Cerebellar cortex (tissue), 1 donor: ENCODE measurements at regions not wholly inside any gene's neighbourhood (a gene's known extent, or its start where the extent isn't known, plus 50 kb on each side); places are given as distances from the start of the nearest gene placed in this dataset.

Source experiments
- DNase-seq: peaks from one replicate; pipeline ENCODE4 v3.0.0-alpha.2; 2015; ENCODE audit warnings: low spot score

DNA sequence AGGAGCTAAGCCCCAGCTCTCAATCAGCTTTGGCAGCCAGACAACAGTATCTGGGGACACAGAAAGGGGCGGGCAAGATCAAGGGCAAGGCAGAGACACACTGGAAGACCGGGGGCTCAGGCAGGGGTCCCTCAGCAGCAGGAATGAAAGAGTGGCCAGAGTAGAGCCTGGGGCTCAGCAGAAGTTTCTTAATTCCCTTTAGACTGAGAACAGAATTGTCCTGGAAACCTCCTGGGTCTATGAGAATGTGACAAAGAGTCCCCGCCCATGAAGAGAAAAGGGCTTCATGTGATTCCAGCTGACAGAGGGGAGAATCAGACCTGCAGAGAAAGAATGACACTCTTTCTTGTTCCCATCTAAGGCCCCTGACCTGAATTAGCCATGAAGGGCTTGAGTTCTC is 95.2 kb upstream of the CTNNB1 start:
- no peak for DNase-seq

DNA sequence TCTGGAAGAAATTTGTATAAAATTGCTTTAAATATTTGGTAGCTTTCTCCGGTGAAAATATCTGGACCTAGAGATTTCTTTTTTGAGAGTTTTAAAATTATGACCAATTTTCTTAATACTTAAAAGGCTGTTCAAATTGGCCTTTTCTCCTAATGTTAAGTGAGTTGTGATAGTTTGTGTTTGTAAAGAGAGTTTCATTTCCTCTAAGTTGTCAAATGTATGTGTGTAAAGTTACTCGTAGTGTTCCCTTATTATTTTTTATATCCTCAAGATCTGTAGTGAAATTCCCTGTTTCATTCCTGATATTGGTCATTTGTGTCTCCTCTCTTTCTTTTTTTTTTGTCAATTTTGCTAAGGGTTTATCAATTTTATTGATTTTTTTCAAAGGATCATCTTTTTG is 92.6 kb upstream of the CTNNB1 start:
- DNase-seq: no peak

DNA sequence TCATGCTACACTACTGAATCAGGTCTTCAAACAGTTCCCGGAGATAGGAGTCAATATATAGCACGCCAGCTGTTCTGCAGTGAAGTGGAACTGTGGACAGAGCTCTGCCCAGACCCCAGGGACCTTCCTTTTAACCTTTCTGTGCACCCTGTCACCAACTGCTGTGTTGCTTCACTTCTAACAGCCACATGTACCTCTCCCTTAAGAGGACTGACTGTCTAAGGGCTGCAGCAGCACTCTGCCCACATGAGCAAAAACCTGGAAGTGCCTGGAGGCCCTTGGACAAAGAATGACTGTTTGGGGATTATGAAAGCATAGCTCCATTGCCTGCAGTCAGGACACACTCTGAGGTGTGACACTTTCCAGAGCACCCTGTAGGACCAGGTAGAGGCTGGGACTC is 88.3 kb upstream of the CTNNB1 start:
- no peak for DNase-seq

DNA sequence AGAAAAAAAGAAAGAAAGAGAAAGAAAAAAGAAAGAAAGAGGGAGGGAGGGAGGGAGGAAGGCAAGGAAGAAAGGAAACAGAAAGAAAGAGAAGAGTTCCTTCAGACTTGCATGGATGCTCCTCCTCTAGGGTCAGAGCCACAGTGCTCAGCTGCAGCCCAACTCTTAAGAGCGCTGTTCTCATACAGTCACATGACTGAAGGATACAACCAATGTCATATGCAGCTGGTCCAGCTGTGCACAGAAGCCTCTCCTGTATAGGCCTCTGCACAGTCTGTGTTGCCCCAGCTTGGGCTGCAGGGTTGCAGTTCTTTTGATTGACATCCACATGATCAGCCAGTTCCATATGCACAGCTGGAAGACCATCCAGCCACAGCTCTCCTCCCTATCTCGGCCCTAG is 86.8 kb upstream of the CTNNB1 start:
- no peak for DNase-seq

DNA sequence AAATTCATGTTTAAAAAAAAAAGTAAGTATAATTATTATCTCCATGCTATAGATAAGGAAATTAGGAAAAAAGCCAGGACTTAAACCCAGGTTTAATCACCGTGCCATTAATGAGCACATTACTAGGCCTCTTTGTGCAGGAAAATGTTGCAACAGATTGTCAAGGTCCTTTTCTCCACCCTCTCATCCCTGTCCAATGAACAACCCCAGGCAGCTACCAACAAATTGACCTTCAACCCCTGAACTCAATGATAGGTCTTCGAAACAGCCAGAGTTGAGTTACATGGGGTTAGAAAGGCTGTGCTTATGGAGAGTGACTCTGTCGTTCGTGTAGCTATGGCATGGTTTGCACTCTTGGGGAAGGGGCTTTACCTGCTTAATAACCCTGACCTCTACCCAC is 84.2 kb upstream of the CTNNB1 start:
- DNase-seq: no peak

DNA sequence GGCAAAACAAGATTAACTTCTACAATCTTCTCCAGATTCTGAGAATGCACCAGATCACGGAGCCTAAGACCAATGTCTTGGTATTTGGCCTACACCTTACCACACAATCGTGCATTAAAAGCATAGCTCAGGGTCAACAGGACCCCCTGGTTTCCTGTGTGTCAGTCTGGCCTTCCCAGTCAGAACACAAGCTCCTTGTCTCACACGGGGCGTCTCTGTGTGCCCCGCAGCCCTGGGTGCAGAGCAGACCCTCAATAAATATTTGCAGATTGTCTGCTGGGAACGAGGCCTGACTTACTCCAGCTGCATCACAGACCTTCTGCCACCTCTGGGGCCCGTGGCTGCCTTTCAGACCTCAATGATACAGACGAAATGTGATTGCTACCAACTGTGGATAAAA is 82.5 kb upstream of the CTNNB1 start:
- no peak for DNase-seq

DNA sequence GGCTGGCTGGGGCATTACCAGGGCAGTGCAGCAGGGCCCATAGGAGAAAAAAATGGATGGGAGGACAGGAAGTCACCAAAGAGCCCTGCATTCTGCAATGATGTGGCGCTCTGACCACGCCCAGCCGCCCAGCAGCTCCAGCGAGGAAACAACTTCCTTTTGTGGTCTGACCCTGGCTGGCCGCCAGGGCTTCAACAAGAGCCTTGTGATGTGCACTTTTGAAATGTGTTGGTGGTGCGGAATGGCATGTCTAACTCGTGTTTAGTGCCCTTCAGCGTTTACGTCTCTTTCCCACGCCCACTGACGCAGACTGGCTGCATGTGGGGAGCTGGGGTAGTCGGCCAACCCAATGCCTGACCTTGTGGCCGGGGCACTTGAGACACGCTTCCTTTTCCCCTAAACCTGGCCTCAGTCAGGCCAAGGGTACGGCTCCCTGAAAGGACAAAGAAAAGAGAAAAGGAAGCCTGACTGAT is 81.9 kb upstream of the CTNNB1 start:
- no peak for DNase-seq

DNA sequence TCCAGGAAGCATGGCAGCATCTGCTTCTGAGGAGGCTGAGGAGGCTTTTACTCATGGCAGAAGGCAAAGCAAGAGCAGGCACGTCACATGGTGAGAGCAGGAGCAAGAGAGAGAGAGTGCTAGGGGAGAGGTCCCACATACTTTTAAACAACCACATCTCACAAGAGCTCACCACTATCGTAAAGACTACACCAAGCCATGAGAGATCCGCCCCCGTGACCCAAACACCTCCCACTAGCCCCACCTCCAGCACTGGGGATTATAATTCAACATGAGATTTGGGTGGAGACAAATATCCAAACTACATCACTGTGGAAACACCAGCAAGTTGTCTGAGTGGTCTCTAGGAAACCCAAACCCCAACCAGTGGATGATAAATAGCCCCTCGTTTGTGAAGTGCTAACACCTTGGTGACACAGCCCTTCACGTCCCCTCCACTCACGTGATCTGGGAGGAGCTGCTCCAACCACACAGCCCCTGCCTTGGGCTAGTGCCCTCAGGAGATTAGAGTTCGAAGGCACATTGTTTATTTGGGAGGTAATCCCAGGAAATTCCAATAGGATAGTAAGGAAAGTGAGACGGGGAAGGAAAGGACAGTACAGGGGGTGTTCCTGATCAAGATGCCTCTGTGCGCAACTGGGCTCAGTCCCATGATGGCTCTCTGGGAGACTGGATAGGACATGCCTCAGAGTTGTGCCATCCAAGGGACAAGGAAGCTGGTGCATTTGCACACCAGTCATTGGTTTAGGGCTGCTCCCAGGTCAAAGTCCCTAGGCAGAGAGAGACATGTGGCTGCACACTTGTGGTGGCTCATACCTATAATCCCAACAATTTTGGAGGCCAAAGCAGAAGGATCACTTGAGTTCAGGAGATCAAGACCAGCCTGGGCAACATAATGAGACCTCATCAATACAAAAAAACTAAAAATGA is 80.6 kb upstream of the CTNNB1 start:
- DNase-seq: no peak

DNA sequence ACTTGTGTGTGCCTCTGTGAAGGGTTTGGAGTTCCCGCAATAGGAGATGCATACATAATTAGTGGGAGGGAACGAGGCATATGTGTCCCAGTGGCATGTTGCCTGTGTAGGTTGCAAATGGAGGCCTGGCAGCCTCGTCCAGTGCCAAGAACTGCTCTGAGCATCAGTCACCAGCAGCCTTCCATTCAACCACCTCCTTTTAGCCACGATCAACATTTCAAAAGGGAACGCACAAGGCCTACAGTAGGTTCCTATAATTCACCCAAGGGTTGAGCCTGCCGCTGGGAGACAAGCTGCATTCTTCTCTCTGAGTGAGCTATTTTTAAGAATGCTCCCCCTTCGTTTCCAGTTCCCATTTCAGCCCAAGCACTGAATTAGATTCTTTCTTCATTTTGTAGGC is 78.8 kb upstream of the CTNNB1 start:
- peak; percentile 28 for DNase-seq

DNA sequence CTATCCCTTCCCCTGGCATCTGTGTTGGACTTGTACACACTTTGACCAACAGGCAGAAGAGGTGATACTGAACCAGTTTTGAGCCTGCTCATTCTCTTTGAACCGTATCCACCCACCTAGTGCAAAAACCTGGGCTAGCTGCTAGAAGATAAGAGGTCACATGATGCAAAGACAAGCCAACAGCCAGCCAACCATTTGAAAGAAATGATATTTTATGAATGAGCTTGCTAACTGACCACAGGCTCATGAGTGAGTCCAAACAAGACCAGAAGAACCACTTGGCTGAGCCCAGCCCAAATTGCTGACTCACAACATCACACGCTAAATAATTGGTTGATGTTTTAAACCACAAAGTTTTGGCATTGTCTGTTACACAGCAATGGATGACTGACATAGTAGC is 74.0 kb upstream of the CTNNB1 start:
- no peak for DNase-seq

DNA sequence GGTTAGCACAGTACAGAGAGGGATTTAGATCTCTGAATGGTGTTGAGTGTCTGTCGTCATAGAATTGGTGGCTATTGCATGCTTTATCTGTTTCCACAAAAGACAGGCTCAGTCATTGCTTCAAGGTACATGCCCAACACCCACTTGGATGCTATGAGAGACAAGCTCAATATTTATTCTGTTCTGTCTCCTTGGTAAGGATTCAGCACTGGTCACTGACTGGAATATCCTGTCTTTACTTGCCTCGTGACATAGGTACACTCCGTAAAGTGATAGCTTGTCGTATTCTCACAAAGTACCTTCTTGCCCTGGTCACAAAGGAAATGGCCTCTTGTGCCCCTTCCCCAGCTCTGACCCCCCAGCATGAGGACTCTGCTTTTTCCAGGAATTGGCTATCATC is 72.8 kb upstream of the CTNNB1 start:
- DNase-seq: peak; percentile 40

DNA sequence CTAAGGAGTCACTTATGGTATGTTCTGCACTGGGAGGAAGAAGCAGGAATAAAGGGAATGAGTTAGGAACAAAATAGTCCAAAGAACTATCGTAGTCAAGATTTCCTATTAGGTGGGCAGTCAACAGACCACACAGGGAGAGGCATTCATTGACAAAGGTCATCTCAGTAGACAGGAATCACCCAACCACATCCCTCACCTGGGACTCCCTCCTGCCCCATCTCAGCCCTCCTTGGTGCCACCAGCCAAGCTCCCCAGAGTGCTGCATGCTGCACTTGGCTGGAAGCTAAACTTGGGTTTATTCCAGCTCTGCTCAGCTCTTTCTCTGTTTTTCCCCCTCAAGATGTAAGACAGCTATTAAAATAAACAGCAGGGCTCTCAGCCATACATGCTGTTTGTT is 72.3 kb upstream of the CTNNB1 start:
- DNase-seq: no peak

DNA sequence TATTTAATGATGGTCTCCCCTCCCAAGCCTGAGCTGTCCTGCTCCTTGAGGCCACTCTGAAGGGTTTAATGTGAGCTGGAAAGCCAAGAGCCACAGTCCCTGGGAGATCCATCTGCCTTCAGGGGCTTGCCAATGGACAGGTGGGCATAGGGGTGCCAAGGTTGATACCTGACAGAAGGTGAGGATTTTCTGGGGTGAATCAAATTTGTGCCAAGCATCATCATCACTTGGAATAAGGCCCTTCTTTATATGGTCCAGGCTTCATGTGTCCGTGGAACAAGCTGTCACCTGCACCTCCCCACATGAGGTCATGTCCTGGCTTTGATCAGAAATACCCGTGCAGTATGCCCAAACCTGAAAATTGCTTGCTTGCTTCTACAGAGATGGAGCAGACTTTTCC is 71.9 kb upstream of the CTNNB1 start:
- peak; percentile 98 for DNase-seq

DNA sequence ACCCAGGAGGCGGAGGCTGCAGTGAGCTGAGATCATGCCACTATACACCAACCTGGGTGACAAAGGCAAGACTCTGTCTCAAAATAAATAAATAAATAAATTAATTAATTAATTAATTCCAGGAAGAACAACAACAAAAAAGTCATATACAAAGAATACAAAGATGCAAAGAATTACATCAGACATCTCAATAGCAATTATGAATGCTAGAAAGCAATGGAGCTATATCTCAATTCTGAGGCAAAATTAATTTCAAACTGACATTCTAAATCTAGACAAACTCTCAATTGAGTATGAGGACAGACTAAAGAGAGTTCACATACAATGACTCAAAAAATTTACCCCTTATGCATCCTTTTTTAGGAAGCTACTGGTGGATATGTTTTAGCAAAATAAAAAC is 69.6 kb upstream of the CTNNB1 start:
- no peak for DNase-seq

DNA sequence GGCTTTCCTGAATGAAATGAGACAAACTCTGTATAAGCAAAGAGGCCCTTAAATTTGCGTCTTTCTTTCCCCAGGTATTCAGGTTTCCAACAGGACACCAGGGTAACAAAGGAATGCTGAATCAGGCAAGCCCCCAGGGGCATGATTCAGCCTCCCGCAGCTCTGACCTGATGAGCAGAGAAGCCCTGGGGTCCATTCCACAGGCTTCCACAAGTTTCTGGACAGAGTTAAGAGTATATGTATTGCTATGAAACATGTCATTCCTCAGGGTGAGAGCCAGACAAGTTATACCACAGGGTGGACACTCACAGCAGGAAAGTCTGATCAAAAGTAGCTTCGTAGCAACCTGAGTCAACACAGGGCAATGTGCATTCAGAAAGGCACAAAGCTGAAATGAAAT is 68.1 kb upstream of the CTNNB1 start:
- no peak for DNase-seq

DNA sequence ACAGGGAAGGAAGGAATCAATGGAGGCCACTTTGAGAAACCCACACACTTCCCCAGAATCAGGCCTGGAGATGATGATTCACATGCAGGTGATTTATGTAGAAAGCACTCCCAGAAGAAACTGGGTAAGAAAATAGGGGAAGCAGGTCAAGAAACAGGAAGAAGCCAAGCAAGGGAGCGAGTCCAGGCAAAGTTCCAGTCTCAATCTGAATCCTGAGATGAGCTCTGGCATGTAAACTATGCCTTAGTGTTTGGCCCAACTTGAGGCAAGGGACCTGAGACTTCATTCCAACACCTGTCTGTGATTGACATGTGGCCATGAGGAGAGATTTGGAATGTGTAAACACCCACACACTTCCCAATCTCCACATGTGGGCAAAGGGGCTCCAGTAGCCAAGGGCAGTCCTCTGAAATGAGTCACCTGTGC is 61.6 kb upstream of the CTNNB1 start:
- no peak for DNase-seq

DNA sequence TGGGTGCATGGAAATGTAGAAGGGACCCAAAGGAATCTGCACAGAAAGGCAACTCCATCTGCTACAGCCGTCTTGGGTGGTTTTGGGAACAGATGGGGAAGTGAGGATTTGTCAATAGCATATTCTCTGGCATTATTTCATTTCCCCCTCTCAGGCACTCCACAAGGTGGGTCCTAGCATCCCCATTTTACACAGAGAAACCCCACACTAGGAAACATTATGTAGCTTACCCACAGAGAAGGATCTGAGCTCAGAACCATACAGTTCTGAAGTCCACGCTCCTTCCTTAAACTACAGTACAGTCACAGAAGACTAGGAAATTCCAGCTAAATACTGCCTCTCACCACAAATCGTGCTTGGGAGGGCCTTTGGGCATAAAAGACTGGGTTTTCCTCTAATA is 61.2 kb upstream of the CTNNB1 start:
- no peak for DNase-seq

DNA sequence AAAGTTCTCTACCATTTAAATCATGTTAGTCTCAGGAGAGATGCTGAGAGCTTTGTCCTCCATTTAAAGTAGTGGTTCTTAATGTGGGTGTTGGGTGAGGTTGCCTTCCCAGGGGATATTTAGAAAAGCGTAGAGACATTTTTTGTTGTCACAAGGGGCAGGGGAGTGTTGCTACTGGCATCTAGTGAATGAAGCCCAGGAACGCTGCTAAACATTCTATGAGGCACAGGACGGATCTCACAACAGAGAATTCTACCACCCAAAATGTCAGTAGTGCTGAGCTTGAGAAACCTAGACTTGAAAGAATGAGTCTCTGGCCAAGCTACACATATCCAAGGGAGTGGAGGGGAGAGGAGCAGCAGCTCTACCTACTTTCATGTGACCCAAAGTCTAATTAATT is 60.7 kb upstream of the CTNNB1 start:
- DNase-seq: no peak

DNA sequence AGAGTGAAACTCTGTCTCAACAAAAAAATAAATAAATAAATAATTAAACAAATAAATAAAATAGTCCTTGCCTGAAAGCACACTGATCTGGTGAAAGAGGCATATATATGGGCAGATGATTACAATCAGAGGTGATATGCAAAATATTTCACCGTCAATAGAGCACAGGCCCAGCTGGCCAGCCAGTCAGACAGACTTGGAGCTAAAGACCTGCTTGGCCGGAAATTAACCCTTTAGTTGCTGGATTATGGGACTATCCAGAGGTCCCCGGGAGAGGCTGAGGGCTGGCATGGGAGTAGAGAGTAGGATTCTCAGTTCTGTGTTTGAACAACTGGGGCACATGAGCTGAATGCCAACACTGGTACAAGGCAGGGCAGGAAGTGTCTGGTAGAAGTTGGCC is 59.1 kb upstream of the CTNNB1 start:
- no peak for DNase-seq

DNA sequence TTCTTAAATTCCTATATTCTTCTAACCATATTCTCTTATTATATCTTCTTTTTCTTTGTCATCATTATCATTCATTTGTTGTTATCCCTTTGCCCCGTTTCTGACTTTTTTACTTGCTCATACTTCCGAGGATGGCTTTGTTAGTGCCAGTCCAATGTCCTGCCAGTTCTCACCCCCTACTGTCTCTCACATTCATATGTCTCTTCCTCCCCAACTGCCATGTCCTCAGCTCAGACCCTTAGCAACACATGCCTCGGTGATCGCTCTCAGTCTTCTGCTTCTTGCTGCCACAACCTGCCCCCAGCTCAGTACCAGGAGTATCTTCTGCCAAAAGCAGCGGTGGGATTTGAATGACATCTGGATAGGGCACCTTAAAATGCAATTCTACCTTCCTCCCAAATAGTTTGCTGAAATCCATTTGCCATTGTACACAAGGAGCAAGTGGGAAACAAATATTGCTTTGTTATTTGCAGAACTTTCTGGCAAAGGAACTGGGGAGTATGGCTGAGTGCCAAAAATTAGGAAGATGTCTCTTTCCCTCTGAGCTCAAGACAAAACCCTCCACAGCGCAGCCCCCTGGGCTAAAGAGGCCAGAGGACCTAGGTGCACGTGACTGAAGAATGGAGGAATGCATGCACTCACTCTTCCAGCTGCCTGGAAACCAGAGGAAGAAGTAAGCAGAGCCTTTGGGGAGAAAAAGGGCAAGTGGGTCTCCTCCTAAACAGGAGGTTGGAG is 57.7 kb upstream of the CTNNB1 start:
- DNase-seq: peak; percentile 75

DNA sequence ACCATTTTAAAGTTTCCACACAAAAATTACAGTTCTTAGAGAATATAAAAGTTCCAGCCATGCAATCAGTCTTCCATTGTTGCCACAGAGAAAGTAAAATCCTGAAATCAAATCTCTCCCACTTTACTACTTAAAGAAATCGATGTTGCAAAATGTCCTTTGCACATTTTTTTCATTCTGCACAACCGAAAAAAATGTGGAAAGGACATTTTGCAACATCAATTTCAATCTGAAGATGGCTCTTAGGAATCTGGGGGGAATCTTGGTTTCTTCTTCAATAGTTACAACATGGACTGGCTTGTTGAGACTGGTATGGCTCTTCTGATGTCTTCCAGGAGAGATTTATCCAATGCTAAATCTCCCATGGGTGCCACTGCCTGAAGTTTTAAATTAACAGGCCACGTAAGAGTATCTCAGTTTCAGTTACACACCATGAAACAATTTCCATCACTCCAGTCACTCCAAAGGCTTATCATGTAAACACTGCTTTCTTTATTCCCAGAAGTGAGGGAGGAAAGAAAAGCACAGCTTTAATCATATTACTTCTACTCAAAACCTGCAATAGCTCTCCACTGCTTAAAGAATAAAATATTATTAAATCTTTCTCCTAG is 55.8 kb upstream of the CTNNB1 start:
- DNase-seq: no peak

DNA sequence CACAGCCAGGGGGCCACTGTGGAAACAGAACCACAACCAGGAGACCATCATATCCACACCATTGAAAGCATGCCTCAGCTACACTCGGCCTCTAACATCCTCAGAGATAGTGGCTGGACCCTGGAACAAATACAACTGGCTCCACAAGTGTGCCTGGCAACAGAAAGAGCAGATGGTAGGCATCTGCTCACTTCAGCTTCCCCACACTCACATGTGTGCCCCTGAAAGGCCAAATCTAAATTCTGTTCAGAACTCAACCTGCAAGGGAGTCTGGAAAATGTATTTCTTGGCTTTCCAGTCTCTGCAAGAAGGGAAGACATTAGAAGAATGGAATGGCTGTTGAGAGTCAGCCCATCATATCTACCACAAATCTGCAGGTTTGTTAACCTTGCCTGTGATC is 54.7 kb upstream of the CTNNB1 start:
- peak; percentile 90 for DNase-seq

DNA sequence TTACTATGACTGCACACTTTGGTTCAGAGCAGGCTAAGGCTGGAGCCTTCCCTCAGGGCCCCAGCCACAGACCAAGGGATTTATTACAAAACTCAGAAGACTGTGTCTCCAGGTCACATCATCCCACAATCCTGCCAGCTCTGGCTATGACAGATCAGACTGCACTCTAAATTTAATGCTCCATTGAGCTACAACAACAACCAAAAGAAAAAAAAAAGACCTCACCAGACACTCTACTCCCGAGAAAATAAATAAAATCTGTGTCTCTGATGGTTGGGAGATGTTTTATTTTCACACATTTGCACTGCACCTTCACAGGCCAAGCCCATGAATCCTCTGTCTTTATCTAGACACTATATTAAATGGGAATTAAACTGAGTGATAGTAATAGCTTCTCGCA is 50.8 kb upstream of the CTNNB1 start:
- peak; percentile 71 for DNase-seq
